ENCODE measurements at regions not wholly inside any gene's neighbourhood (a gene's known extent, or its start where the extent isn't known, plus 50 kb on each side); places are given as distances from the start of the nearest gene placed in this dataset.

- no peak for TF ChIP-seq CTCF (IDR thresholded peaks at IDR 0.05; ENCODE audit: insufficient read depth, low read depth, low read length)
- TF ChIP-seq EZH2 (IDR thresholded peaks at IDR 0.05; ENCODE audit: insufficient read depth, low read length), result no peak
Observed at GRCh38 chr5:44539602-44539919, 150.3 kb upstream of the FGF10 start.

All from astrocyte (in vitro differentiated cells and primary cell).